Sciatic nerve (tissue), 2 donors: ENCODE measurements at regions not wholly inside any gene's neighbourhood (a gene's known extent, or its start where the extent isn't known, plus 50 kb on each side); places are given as distances from the start of the nearest gene placed in this dataset.
A peak's percentile ranks its signal among the peaks of the same experiment; 100 is the strongest.

Experiments used
- ATAC-seq: fragments of 200-7000 bp; cut with Tn5 transposase; one replicate; pipeline ENCODE4 v1.9.1; 2020; ENCODE audit warnings: mild to moderate bottlenecking, moderate library complexity
- DNase-seq: peaks from one replicate; pipeline ENCODE4 v3.0.0-alpha.2; 2020; ENCODE audit warnings: low spot score
- intact Hi-C: fragments of 100-400 bp; cut with DNase I; formaldehyde crosslinking; loops from one replicate; pipeline ENCODE4 v1.14.2; 2022
- donor health status: DM: no; HTN: no; CAD: no.
- donor health status: DM: no; HTN: no; CAD: no.

GRCh38 chr5:107325866-107326265 is 344.9 kb downstream of the EFNA5 start:
- DNase-seq (no peak), ATAC-seq (no peak)
- intact Hi-C loops = no loop called here

- DNase-seq (no peak), ATAC-seq (no peak)
- intact Hi-C loops = no loop called here
Measured at GRCh38 chr5:107324809-107325208, 345.9 kb downstream of the EFNA5 start.

GRCh38 chr5:107324071-107324470 is 346.7 kb downstream of the EFNA5 start:
- intact Hi-C loops = no loop called here
- no peak for DNase-seq
- ATAC-seq = no peak

- ATAC-seq (no peak), DNase-seq (no peak)
- intact Hi-C loops = no loop called here
Measured at GRCh38 chr5:107323536-107323935, 347.2 kb downstream of the EFNA5 start.

GRCh38 chr5:107322936-107323335 is 347.8 kb downstream of the EFNA5 start:
- intact Hi-C loops = no loop called here
- ATAC-seq = no peak
- no peak for DNase-seq

GRCh38 chr5:107321906-107322305 is 348.8 kb downstream of the EFNA5 start:
- intact Hi-C loops = no loop called here
- ATAC-seq = no peak
- DNase-seq = no peak

- ATAC-seq = no peak
- no peak for DNase-seq
- intact Hi-C loops = no loop called here
Measured at GRCh38 chr5:107320846-107321245, 349.9 kb downstream of the EFNA5 start.

GRCh38 chr5:107320376-107320775 is 350.4 kb downstream of the EFNA5 start:
- no peak for DNase-seq
- intact Hi-C loops = no loop called here
- ATAC-seq = no peak

- DNase-seq = no peak
- no peak for ATAC-seq
- intact Hi-C loops = no loop called here
Measured at GRCh38 chr5:107319901-107320300, 350.8 kb downstream of the EFNA5 start.

- peak; percentile 63 for ATAC-seq
- intact Hi-C loops = no loop called here
- no peak for DNase-seq
Measured at GRCh38 chr5:107314330-107314729, 356.4 kb downstream of the EFNA5 start.

- ATAC-seq = no peak
- DNase-seq = no peak
- intact Hi-C loops = no loop called here
Measured at GRCh38 chr5:107313921-107314320, 356.8 kb downstream of the EFNA5 start.

- ATAC-seq (no peak), DNase-seq (no peak)
- intact Hi-C loops = no loop called here
Measured at GRCh38 chr5:107313098-107313497, 357.6 kb downstream of the EFNA5 start.

GRCh38 chr5:107310181-107310580 is 360.6 kb downstream of the EFNA5 start:
- ATAC-seq (no peak), DNase-seq (no peak)
- intact Hi-C loops = no loop called here

- intact Hi-C loops = no loop called here
- ATAC-seq (no peak), DNase-seq (no peak)
Measured at GRCh38 chr5:107306594-107306993, 364.1 kb downstream of the EFNA5 start.

- intact Hi-C loops = no loop called here
- no peak for DNase-seq
- ATAC-seq = no peak
Measured at GRCh38 chr5:107306002-107306401, 364.7 kb downstream of the EFNA5 start.

- intact Hi-C loops = no loop called here
- DNase-seq (no peak), ATAC-seq (no peak)
Measured at GRCh38 chr5:107304684-107305083, 366.1 kb downstream of the EFNA5 start.

- no peak for DNase-seq
- ATAC-seq = no peak
- intact Hi-C loops = no loop called here
Measured at GRCh38 chr5:107303171-107303968, 367.4 kb downstream of the EFNA5 start.

GRCh38 chr5:107302441-107302840 is 368.3 kb downstream of the EFNA5 start:
- DNase-seq = no peak
- no peak for ATAC-seq
- intact Hi-C loops = no loop called here

GRCh38 chr5:107301999-107302398 is 368.7 kb downstream of the EFNA5 start:
- ATAC-seq (no peak), DNase-seq (no peak)
- intact Hi-C loops = no loop called here

GRCh38 chr5:107300721-107301327 is 369.9 kb downstream of the EFNA5 start:
- peak; percentile 43 for ATAC-seq
- DNase-seq = no peak
- intact Hi-C loops = no loop called here

GRCh38 chr5:107296572-107296971 is 374.2 kb downstream of the EFNA5 start:
- intact Hi-C loops = no loop called here
- no peak for ATAC-seq

More at GRCh38 chr5:107296572-107296971, 374.2 kb downstream of the EFNA5 start:
- no peak for DNase-seq
